ENCODE measurements at regions not wholly inside any gene's neighbourhood (a gene's known extent, or its start where the extent isn't known, plus 50 kb on each side); places are given as distances from the start of the nearest gene placed in this dataset.

DNA sequence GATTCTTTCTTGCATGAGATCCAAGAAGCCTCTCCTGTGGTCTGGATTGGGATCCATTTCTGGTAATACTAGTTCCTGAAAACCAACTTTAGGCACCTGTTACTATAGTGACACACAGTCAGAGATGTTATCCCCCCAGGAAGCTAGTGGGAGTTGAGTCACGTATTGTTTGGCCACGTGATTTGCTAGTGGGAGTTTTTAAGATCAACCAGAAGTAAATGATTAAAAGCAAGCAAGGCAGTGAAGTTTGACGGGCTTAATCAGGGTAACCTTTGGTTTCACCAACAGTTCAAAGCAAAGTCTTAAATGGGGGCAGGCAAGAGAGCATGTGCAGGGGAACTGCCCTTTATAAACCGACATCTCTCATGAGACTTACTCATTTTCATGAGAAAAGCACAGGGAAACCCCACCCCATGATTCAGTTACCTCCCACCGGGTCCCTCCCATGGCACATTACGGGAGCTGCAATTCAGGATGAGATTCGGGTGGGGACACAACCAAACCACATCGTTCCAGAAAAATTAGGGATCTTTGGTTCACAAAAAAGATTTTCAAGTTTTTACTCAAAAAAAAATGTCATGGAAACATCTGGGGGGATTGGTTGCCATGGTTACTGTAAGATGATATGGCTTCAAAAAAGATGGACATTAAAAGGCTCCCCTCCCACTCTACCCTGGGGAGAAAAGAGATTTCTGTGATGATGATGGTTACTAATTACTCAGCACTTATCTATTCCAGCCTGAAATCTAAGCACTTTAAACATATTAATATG, 483.1 kb upstream of the ERCC4 start:
- H3K9ac ChIP-seq (ENCODE audit: low read length): no peak overlapping the region
- no peak overlapping the region for H3K4me2 ChIP-seq (ENCODE audit: low read depth, low read length, poor library complexity, severe bottlenecking)
- H3K9me3 ChIP-seq (ENCODE audit: low read length): no peaks in the 10 kb centered on the region
- no peak overlapping the region for H3K27ac ChIP-seq (ENCODE audit: low read length)
- H3K4me1 ChIP-seq (ENCODE audit: low read length): 0 out of 2 replicates have a peak, but pooled peaks cover 3% of the 10 kb centered on the region
- no peaks in the 10 kb centered on the region for H3K27me3 ChIP-seq (ENCODE audit: low read length)
- no peaks in the 10 kb centered on the region for H4K20me1 ChIP-seq (ENCODE audit: insufficient read depth, low read depth, low read length)
- no peaks in the 10 kb centered on the region for H3K79me2 ChIP-seq (ENCODE audit: low read length)
- H3K36me3 ChIP-seq (ENCODE audit: insufficient read depth, low read length): no peaks in the 10 kb centered on the region
- H3K9me2 ChIP-seq (replicated peaks; ENCODE audit: insufficient read depth, low read length): no peaks in the 10 kb centered on the region
- no peak overlapping the region for H2AFZ ChIP-seq (ENCODE audit: low read length)
- no peak for DNase-seq
- no peak overlapping the region for H3K4me3 ChIP-seq (ENCODE audit: low read length)

GRCh38 chr16:13437413-13437795, 482.6 kb upstream of the ERCC4 start:
- Histone ChIP-seq H3K79me2 (ENCODE audit: low read length) (no peaks in the 10 kb centered on the region), H3K9ac (ENCODE audit: low read length) (no peak overlapping the region), H3K4me3 (ENCODE audit: low read length) (no peak overlapping the region), H3K4me1 (ENCODE audit: low read length) (0 out of 2 replicates have a peak, but pooled peaks cover 3% of the 10 kb centered on the region), H3K27me3 (ENCODE audit: low read length) (no peaks in the 10 kb centered on the region), H3K9me3 (ENCODE audit: low read length) (no peaks in the 10 kb centered on the region), H3K4me2 (ENCODE audit: low read depth, low read length, poor library complexity, severe bottlenecking) (no peak overlapping the region), H3K36me3 (ENCODE audit: insufficient read depth, low read length) (no peaks in the 10 kb centered on the region), H4K20me1 (ENCODE audit: insufficient read depth, low read depth, low read length) (no peaks in the 10 kb centered on the region), H3K9me2 (replicated peaks; ENCODE audit: insufficient read depth, low read length) (no peaks in the 10 kb centered on the region), H3K27ac (ENCODE audit: low read length) (no peak overlapping the region), H2AFZ (ENCODE audit: low read length) (no peak overlapping the region)
- no peak for DNase-seq

DNA sequence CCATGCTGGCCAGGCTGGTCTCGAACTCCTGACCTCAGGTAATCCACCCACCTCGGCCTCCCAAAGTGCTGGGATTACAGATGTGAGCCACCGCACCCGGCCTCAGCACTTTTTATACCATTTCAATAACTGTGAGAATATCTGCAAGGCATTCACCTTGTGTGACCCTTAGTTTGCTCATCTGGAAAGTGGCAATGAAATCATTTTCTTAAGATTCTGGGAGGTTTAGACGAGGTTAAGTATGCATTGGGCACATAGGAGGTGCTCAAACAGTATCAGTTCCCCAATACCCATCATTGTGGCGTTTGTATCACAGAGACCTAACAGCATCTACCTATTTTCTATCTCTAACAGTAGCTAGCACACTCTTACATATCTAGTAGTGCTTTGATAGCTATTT, 481.9 kb upstream of the ERCC4 start:
- Histone ChIP-seq H3K27me3 (ENCODE audit: low read length) (no peaks in the 10 kb centered on the region), H4K20me1 (ENCODE audit: insufficient read depth, low read depth, low read length) (no peaks in the 10 kb centered on the region), H3K4me2 (ENCODE audit: low read depth, low read length, poor library complexity, severe bottlenecking) (no peak overlapping the region), H3K27ac (ENCODE audit: low read length) (no peak overlapping the region), H3K4me1 (ENCODE audit: low read length) (0 out of 2 replicates have a peak, but pooled peaks cover 3% of the 10 kb centered on the region), H3K36me3 (ENCODE audit: insufficient read depth, low read length) (no peaks in the 10 kb centered on the region), H2AFZ (ENCODE audit: low read length) (no peak overlapping the region), H3K79me2 (ENCODE audit: low read length) (no peaks in the 10 kb centered on the region), H3K4me3 (ENCODE audit: low read length) (no peak overlapping the region), H3K9me3 (ENCODE audit: low read length) (no peaks in the 10 kb centered on the region), H3K9me2 (replicated peaks; ENCODE audit: insufficient read depth, low read length) (no peaks in the 10 kb centered on the region), H3K9ac (ENCODE audit: low read length) (no peak overlapping the region)
- no peak for DNase-seq

DNA sequence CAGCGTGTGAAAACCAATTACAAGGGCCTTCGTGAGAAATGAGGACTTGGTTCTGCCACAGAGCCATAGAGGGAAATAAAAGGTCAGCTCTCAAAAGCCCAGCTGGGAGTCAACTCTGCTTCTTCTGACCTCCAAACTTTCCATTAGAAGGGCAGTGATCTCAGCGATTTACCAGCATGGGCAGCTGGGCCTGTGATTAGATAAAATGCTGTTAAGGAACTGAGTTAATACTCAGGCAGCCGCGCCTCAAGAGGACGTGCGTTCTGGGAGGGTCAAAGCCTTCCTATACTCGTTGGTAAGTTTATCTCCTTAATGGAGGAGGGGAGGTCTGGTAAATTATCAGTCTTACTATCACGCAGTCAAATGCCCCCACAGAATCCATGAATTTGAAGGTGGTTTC, 480.2 kb upstream of the ERCC4 start:
- no peak for DNase-seq
- Histone ChIP-seq H3K4me1 (ENCODE audit: low read length) (0 out of 2 replicates have a peak, but pooled peaks cover 3% of the 10 kb centered on the region), H3K9ac (ENCODE audit: low read length) (no peak overlapping the region), H3K79me2 (ENCODE audit: low read length) (no peaks in the 10 kb centered on the region), H3K4me3 (ENCODE audit: low read length) (no peak overlapping the region), H3K9me2 (replicated peaks; ENCODE audit: insufficient read depth, low read length) (no peaks in the 10 kb centered on the region), H3K9me3 (ENCODE audit: low read length) (no peaks in the 10 kb centered on the region), H3K36me3 (ENCODE audit: insufficient read depth, low read length) (no peaks in the 10 kb centered on the region), H3K27ac (ENCODE audit: low read length) (no peak overlapping the region), H2AFZ (ENCODE audit: low read length) (no peak overlapping the region), H3K27me3 (ENCODE audit: low read length) (no peaks in the 10 kb centered on the region), H4K20me1 (ENCODE audit: insufficient read depth, low read depth, low read length) (no peaks in the 10 kb centered on the region), H3K4me2 (ENCODE audit: low read depth, low read length, poor library complexity, severe bottlenecking) (no peak overlapping the region)

DNA sequence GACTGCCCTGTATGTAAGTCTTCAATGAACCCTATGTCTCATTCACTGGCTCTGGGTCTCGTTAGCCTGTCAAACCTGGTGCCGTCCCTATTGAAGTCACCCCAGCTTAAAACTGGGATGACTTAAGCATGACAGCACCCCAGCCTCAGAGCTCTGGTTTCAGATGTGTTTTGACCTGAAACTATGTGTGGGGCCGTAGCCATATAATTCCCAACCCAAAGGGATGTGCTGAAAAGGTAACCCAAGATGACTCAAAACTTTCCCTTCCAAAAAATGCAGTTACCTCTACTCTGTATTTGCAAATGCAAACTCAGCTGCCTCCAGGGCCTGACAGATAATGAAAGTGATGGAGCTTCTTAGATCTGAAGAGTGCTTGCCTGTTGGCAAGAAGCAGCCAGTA, 478.3 kb upstream of the ERCC4 start:
- Histone ChIP-seq H3K4me3 (ENCODE audit: low read length) (no peak overlapping the region), H3K27me3 (ENCODE audit: low read length) (no peaks in the 10 kb centered on the region), H3K9me3 (ENCODE audit: low read length) (no peaks in the 10 kb centered on the region), H3K9ac (ENCODE audit: low read length) (no peak overlapping the region), H2AFZ (ENCODE audit: low read length) (no peak overlapping the region), H3K4me1 (ENCODE audit: low read length) (0 out of 2 replicates have a peak, but pooled peaks cover 3% of the 10 kb centered on the region), H3K9me2 (replicated peaks; ENCODE audit: insufficient read depth, low read length) (no peaks in the 10 kb centered on the region), H3K27ac (ENCODE audit: low read length) (no peak overlapping the region), H3K36me3 (ENCODE audit: insufficient read depth, low read length) (no peaks in the 10 kb centered on the region), H3K4me2 (ENCODE audit: low read depth, low read length, poor library complexity, severe bottlenecking) (no peak overlapping the region), H3K79me2 (ENCODE audit: low read length) (no peaks in the 10 kb centered on the region), H4K20me1 (ENCODE audit: insufficient read depth, low read depth, low read length) (no peaks in the 10 kb centered on the region)
- no peak for DNase-seq

DNA sequence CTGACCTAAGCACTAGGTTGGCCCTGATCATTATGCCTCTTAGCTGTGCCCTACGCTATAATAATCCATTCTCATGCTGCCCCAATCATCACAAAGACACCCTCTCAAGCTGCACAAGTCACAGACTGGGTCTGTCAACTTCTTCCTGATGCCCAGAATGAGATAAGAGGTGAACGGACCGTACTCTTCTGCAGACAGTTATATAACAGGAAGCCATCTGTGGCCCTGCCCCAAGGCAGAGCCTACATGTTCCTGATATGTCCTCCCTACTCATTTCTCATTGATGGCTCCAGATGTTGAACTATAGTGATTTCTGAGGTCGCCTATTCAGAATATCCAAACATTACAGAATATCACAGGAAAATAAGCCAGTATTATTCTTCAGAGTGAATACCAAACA, 471.6 kb upstream of the ERCC4 start:
- no peaks in the 10 kb centered on the region for H3K27me3 ChIP-seq (ENCODE audit: low read length)
- H3K9ac ChIP-seq (ENCODE audit: low read length): no peak overlapping the region
- no peaks in the 10 kb centered on the region for H3K9me2 ChIP-seq (replicated peaks; ENCODE audit: insufficient read depth, low read length)
- no peak for DNase-seq
- no peaks in the 10 kb centered on the region for H4K20me1 ChIP-seq (ENCODE audit: insufficient read depth, low read depth, low read length)
- no peak overlapping the region for H2AFZ ChIP-seq (ENCODE audit: low read length)
- H3K4me3 ChIP-seq (ENCODE audit: low read length): no peak overlapping the region
- H3K27ac ChIP-seq (ENCODE audit: low read length): no peak overlapping the region
- no peaks in the 10 kb centered on the region for H3K9me3 ChIP-seq (ENCODE audit: low read length)
- no peaks in the 10 kb centered on the region for H3K4me1 ChIP-seq (ENCODE audit: low read length)
- no peak overlapping the region for H3K4me2 ChIP-seq (ENCODE audit: low read depth, low read length, poor library complexity, severe bottlenecking)
- H3K36me3 ChIP-seq (ENCODE audit: insufficient read depth, low read length): no peaks in the 10 kb centered on the region
- H3K79me2 ChIP-seq (ENCODE audit: low read length): no peaks in the 10 kb centered on the region

DNA sequence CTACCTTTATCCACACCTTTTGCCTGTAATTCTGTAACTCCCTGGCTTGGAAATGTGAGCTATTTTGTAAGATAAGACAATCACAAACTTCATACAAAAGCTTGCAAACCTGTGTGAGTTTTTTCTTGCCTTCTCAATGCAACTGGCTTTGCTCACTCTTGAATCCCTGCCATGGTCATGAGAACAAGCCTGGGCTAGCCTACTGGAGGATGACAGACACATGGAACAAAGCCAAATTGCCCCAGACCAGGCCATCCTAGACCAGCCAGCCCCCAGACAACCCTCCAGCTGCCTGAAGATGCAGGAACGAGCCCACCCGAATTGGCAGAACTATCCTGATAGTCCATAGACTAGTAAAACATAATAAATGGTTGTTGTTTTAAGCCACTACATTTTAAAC, 466.6 kb upstream of the ERCC4 start:
- Histone ChIP-seq H3K36me3 (ENCODE audit: insufficient read depth, low read length) (no peaks in the 10 kb centered on the region), H3K9ac (ENCODE audit: low read length) (no peak overlapping the region), H3K27me3 (ENCODE audit: low read length) (no peaks in the 10 kb centered on the region), H3K9me2 (replicated peaks; ENCODE audit: insufficient read depth, low read length) (no peaks in the 10 kb centered on the region), H3K4me3 (ENCODE audit: low read length) (no peak overlapping the region), H4K20me1 (ENCODE audit: insufficient read depth, low read depth, low read length) (no peaks in the 10 kb centered on the region), H3K9me3 (ENCODE audit: low read length) (no peaks in the 10 kb centered on the region), H2AFZ (ENCODE audit: low read length) (no peak overlapping the region), H3K79me2 (ENCODE audit: low read length) (no peaks in the 10 kb centered on the region), H3K27ac (ENCODE audit: low read length) (no peak overlapping the region), H3K4me1 (ENCODE audit: low read length) (no peaks in the 10 kb centered on the region), H3K4me2 (ENCODE audit: low read depth, low read length, poor library complexity, severe bottlenecking) (no peak overlapping the region)
- no peak for DNase-seq

GRCh38 chr16:13453938-13454553, 465.9 kb upstream of the ERCC4 start:
- Histone ChIP-seq H3K4me3 (ENCODE audit: low read length) (no peak overlapping the region), H4K20me1 (ENCODE audit: insufficient read depth, low read depth, low read length) (no peaks in the 10 kb centered on the region), H3K9ac (ENCODE audit: low read length) (no peak overlapping the region), H2AFZ (ENCODE audit: low read length) (no peak overlapping the region), H3K79me2 (ENCODE audit: low read length) (no peaks in the 10 kb centered on the region), H3K36me3 (ENCODE audit: insufficient read depth, low read length) (no peaks in the 10 kb centered on the region), H3K9me2 (replicated peaks; ENCODE audit: insufficient read depth, low read length) (no peaks in the 10 kb centered on the region), H3K4me2 (ENCODE audit: low read depth, low read length, poor library complexity, severe bottlenecking) (no peak overlapping the region), H3K9me3 (ENCODE audit: low read length) (no peaks in the 10 kb centered on the region), H3K27me3 (ENCODE audit: low read length) (no peaks in the 10 kb centered on the region), H3K27ac (ENCODE audit: low read length) (no peak overlapping the region), H3K4me1 (ENCODE audit: low read length) (no peaks in the 10 kb centered on the region)
- peak; percentile 72 for DNase-seq
